ENCODE measurements at regions not wholly inside any gene's neighbourhood (a gene's known extent, or its start where the extent isn't known, plus 50 kb on each side); places are given as distances from the start of the nearest gene placed in this dataset.

GRCh38 chr1:239804266-239804665 lies 287.4 kb upstream of the FMN2 start:
- DNase-seq = no peak

- no peak for DNase-seq
These were observed 286.6 kb upstream of the FMN2 start for GRCh38 chr1:239805042-239805441.

GRCh38 chr1:239805851-239806772 lies 285.6 kb upstream of the FMN2 start:
- no peak for DNase-seq

- DNase-seq = no peak
These were observed 284.8 kb upstream of the FMN2 start for GRCh38 chr1:239806897-239807296.

GRCh38 chr1:239807361-239807760 lies 284.3 kb upstream of the FMN2 start:
- no peak for DNase-seq

GRCh38 chr1:239810061-239810481 lies 281.6 kb upstream of the FMN2 start:
- no peak for DNase-seq

GRCh38 chr1:239811211-239811885 lies 280.3 kb upstream of the FMN2 start:
- DNase-seq = no peak

- DNase-seq = no peak
These were observed 279.1 kb upstream of the FMN2 start for GRCh38 chr1:239812580-239812979.

GRCh38 chr1:239814306-239814881 lies 277.3 kb upstream of the FMN2 start:
- DNase-seq = no peak

GRCh38 chr1:239815074-239815473 lies 276.6 kb upstream of the FMN2 start:
- no peak for DNase-seq

GRCh38 chr1:239816081-239816782 lies 275.5 kb upstream of the FMN2 start:
- no peak for DNase-seq

- no peak for DNase-seq
These were observed 274.4 kb upstream of the FMN2 start for GRCh38 chr1:239817276-239817675.

GRCh38 chr1:239817801-239818200 lies 273.9 kb upstream of the FMN2 start:
- DNase-seq = no peak

GRCh38 chr1:239819096-239819495 lies 272.6 kb upstream of the FMN2 start:
- DNase-seq = no peak

GRCh38 chr1:239819756-239820250 lies 271.9 kb upstream of the FMN2 start:
- DNase-seq = no peak

- DNase-seq = no peak
These were observed 267.8 kb upstream of the FMN2 start for GRCh38 chr1:239823852-239824251.

- no peak for DNase-seq
These were observed 265.5 kb upstream of the FMN2 start for GRCh38 chr1:239826211-239826610.

- DNase-seq = no peak
These were observed 264.9 kb upstream of the FMN2 start for GRCh38 chr1:239826736-239827135.

- no peak for DNase-seq
These were observed 262.1 kb upstream of the FMN2 start for GRCh38 chr1:239829535-239829934.

GRCh38 chr1:239831577-239832355 lies 259.9 kb upstream of the FMN2 start:
- no peak for DNase-seq

GRCh38 chr1:239833723-239834122 lies 258.0 kb upstream of the FMN2 start:
- no peak for DNase-seq

GRCh38 chr1:239835946-239836440 lies 255.7 kb upstream of the FMN2 start:
- no peak for DNase-seq

Measured in NCI-H2171 (cell line).